GM12892 (cell line): ENCODE measurements at regions not wholly inside any gene's neighbourhood (a gene's known extent, or its start where the extent isn't known, plus 50 kb on each side); places are given as distances from the start of the nearest gene placed in this dataset.

Source experiments
- DNase-seq: peaks from one replicate; pipeline ENCODE4 v3.0.0; 2011; ENCODE audit not compliant: insufficient read length
- FAIRE-seq: peaks from 2 replicates; lab custom pipeline; 2011; peaks lifted over from hg19 to GRCh38; lab: Jason Lieb, UNC
- POLR2A ChIP-seq: IDR thresholded peaks from 2 replicates; pipeline ENCODE4 v1.6.1; 2011; ENCODE audit warnings: low read depth, low read length, control low read depth
- POLR2AphosphoS5 ChIP-seq: IDR thresholded peaks from 2 replicates; pipeline ENCODE4 v1.6.1; 2011; ENCODE audit warnings: low read depth, low read length, control low read depth
- TAF1 ChIP-seq: IDR thresholded peaks from 2 replicates; pipeline ENCODE4 v1.6.1; 2011; ENCODE audit warnings: low read depth, mild to moderate bottlenecking, control low read depth, low read length, borderline replicate concordance

DNA sequence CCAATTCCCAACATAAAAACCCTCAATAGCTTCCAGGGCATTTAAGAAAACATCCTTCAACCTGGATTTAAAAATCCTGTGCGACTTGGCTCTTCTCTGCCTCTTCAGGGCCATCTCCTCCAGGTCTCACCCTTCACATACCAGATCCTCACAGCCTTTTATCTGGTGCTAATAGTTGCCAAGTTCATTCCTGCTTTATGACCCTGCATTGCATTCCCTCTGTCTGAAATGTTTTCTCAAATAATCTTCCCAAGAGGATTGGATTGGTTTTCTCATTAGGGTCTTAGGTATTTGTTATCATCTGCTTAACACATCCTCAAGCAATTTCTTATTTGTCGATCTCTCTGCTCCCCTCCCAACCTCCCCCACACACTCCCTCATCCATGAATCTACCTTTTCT is 832.0 kb downstream of the GALC start:
- FAIRE-seq (no peak), DNase-seq (no peak)
- TF ChIP-seq POLR2AphosphoS5 (no peak), POLR2A (no peak), TAF1 (no peak)

DNA sequence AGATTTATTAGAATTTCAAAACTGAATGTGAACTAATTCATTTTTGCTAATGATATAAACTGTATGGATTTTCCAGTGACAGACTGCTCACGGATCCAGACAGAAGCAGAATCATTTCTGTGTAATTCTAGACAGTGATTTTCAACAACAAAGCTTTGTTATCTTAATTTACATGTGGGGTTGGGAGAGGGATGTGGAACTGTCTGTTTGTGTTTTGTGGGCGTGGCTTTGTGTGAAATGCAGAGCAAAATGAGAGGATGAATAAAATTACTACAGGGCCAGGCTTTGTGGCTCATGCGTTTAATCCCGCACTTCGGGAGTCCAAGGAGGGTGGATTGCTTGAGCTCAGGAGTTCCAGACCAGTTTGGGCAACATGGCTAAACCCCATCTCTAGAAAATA is 834.7 kb downstream of the GALC start:
- FAIRE-seq: no peak
- DNase-seq: no peak
- TF ChIP-seq POLR2A (no peak), POLR2AphosphoS5 (no peak), TAF1 (no peak)

DNA sequence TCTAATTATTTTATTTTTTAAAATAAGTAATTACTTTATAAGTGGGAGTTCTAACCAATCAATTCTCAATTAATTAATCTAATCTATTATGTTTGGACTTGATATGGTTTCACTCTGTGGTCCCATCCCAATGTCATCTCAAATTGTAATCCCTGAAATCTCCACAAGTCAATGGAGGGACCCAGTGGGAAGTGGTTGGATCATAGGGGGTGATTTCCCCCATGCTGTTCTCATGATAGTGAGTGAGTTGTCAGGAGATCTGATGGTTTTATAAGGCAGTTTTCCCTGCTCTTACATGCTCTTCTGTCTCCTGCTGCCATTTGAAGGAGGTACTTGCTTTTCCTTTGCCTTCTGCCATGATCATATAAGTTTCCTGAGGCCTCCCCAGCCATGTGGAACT is 836.1 kb downstream of the GALC start:
- FAIRE-seq: no peak
- no peak for TF ChIP-seq POLR2AphosphoS5
- no peak for TF ChIP-seq TAF1
- no peak for TF ChIP-seq POLR2A
- no peak for DNase-seq

DNA sequence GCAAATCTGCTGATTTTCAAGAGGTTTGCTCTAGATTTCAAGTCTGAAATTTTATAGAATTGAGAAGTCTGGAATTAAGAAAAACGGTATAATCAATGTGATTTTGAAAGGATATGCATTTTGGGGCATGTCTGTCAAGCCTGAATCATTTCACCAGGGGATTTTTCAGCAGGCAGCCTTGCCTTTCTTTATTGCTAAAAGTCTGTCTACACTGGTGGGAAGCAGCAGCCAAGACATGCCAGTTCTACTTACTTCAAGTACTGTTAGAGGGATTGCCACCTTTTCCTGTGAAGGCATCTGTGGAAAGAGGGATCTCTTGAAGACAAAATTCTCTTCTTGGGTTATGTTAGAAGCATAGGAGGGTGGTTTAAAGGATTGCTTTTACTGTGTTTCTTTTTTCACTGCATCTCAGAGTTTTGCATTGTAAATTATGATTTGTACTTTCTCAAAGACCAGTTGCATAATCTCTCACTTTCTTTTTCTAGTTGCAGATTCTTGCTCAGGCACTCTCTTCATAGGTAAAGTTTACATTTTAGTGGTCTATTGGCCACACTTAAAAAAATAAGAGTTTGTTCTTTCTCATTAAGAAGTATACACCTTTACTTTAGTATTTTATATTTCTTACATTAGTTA is 837.0 kb downstream of the GALC start:
- TF ChIP-seq TAF1 (no peak), POLR2AphosphoS5 (no peak), POLR2A (no peak)
- no peak for DNase-seq
- no peak for FAIRE-seq

DNA sequence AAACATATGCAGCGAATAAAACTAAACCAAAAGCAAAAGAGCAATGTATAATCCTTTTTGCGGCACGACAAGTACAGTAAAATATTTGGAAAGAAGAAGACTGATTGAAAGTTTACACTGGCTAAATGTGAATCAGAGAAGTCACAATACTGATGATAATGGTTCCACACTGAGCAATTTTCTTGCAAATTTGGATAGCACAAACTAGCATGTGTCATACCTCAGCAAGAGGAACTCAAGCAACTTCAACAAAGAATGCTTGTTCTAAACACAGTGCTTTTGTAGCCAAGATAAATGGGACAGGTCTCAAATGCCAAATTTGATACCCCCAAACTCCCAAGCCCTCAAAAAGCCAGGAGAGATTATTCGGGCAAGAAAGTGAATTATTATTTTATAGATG is 839.1 kb downstream of the GALC start:
- DNase-seq (no peak), FAIRE-seq (no peak)
- TF ChIP-seq TAF1: no peak

GRCh38 chr14:87153391-87153790 is 839.6 kb downstream of the GALC start:
- DNase-seq: no peak
- no peak for TF ChIP-seq TAF1
- no peak for TF ChIP-seq POLR2AphosphoS5
- no peak for TF ChIP-seq POLR2A
- FAIRE-seq: no peak

DNA sequence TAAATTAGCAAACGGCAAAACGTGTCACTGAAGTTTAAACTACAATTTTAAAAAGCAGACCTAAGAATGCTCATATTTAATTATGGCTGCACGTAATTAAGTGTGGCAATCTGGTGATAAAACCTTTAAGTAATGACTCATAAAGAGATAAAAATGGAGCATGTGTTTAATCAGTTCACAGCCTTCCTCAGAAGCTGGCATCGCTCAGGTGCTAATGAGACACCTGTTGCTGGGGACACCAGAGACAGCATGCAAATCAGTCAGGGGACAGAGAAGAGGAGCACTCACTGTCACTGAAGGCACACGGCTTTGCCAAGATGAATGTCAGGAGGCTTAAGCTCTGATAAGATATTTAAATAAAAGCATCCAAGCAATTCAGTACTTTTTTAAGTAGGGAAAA is 840.3 kb downstream of the GALC start:
- FAIRE-seq (no peak), DNase-seq (no peak)
- no peak for TF ChIP-seq POLR2AphosphoS5
- no peak for TF ChIP-seq POLR2A
- TF ChIP-seq TAF1: no peak

- FAIRE-seq (no peak), DNase-seq (no peak)
- TF ChIP-seq TAF1: no peak
- TF ChIP-seq POLR2AphosphoS5: no peak
- no peak for TF ChIP-seq POLR2A
Observed at GRCh38 chr14:87149583-87150354, 843.2 kb downstream of the GALC start.

- no peak for FAIRE-seq
- TF ChIP-seq POLR2AphosphoS5 (no peak), POLR2A (no peak), TAF1 (no peak)
- DNase-seq: no peak
Observed at GRCh38 chr14:87148655-87149054, 844.3 kb downstream of the GALC start.

GRCh38 chr14:87142551-87143211 is 850.3 kb downstream of the GALC start:
- DNase-seq (no peak), FAIRE-seq (no peak)
- TF ChIP-seq TAF1 (no peak), POLR2A (no peak), POLR2AphosphoS5 (no peak)

GRCh38 chr14:87141801-87142200 is 851.2 kb downstream of the GALC start:
- TF ChIP-seq POLR2AphosphoS5 (no peak), POLR2A (no peak), TAF1 (no peak)
- no peak for FAIRE-seq
- DNase-seq: no peak
